Neural cell (in vitro differentiated cells): ENCODE measurements at regions not wholly inside any gene's neighbourhood (a gene's known extent, or its start where the extent isn't known, plus 50 kb on each side); places are given as distances from the start of the nearest gene placed in this dataset.

Experiments used
- H2AFZ ChIP-seq: fragments of 200-600, 300-800 bp; sonication (generic), shearing (Covaris generic); 2 replicates; pipeline ENCODE4 v1.6.0; 2014; ENCODE audit warnings: low read depth, mild to moderate bottlenecking, antibody characterized with exemption, low read length, moderate library complexity
- H3F3A ChIP-seq: fragments of 200-600 bp; shearing (Covaris generic); 2 replicates; pipeline ENCODE4 v1.6.1; 2016; ENCODE audit warnings: mild to moderate bottlenecking, moderate library complexity, mixed read lengths, antibody characterized with exemption, low read length; ENCODE audit not compliant: insufficient read depth, poor library complexity, severe bottlenecking
- H3K27ac ChIP-seq: fragments of 200-600, 300-800 bp; sonication (generic), shearing (Covaris generic); 2 replicates; pipeline ENCODE4 v1.5.1; 2014; ENCODE audit warnings: mild to moderate bottlenecking, low read length, moderate library complexity
- H3K27me3 ChIP-seq: fragments of 300-800, 200-600 bp; sonication (generic), shearing (Covaris generic); 2 replicates; pipeline ENCODE4 v1.6.0; 2014; ENCODE audit warnings: mild to moderate bottlenecking, low read depth, low read length, moderate library complexity; ENCODE audit not compliant: insufficient read depth
- H3K36me3 ChIP-seq: fragments of 300-800, 200-600 bp; sonication (generic), shearing (Covaris generic); 2 replicates; pipeline ENCODE4 v1.5.1; 2014; ENCODE audit warnings: mild to moderate bottlenecking, antibody characterized with exemption, low read length, moderate library complexity; ENCODE audit not compliant: insufficient read depth
- H3K4me2 ChIP-seq: fragments of 300-800, 200-600 bp; sonication (generic), shearing (Covaris generic); 2 replicates; pipeline ENCODE4 v1.6.0; 2014; ENCODE audit warnings: mild to moderate bottlenecking, low read length
- H3K4me3 ChIP-seq: fragments of 300-800, 200-600 bp; sonication (generic), shearing (Covaris generic); 2 replicates; pipeline ENCODE4 v1.5.1; 2014; ENCODE audit warnings: mild to moderate bottlenecking, low read length, moderate library complexity
- H3K79me2 ChIP-seq: fragments of 200-600 bp; shearing (Covaris generic); replicated peaks from 2 replicates; pipeline ENCODE4 v1.6.0; 2014; ENCODE audit warnings: mild to moderate bottlenecking, low read length, moderate library complexity; ENCODE audit not compliant: insufficient read depth
- H3K9ac ChIP-seq: fragments of 300-800, 200-600 bp; sonication (generic), shearing (Covaris generic); 2 replicates; pipeline ENCODE4 v1.6.1; 2016; ENCODE audit warnings: mild to moderate bottlenecking, low read length, mixed read lengths
- H3K9me2 ChIP-seq: fragments of 200-600 bp; shearing (Covaris generic); 2 replicates; pipeline ENCODE4 v1.6.1; 2016; ENCODE audit warnings: mild to moderate bottlenecking, low read length, mixed read lengths; ENCODE audit not compliant: insufficient read depth
- H3K9me3 ChIP-seq: fragments of 200-600, 300-800 bp; sonication (generic), shearing (Covaris generic); 2 replicates; pipeline ENCODE4 v1.6.1; 2016; ENCODE audit warnings: mild to moderate bottlenecking, mixed run types, low read length, moderate library complexity, mixed read lengths
- H4K20me1 ChIP-seq: fragments of 200-600 bp; shearing (Covaris generic); 2 replicates; pipeline ENCODE4 v1.6.1; 2016; ENCODE audit warnings: mild to moderate bottlenecking, mixed run types; ENCODE audit not compliant: insufficient read depth
- CTCF ChIP-seq: fragments of 450-650 bp; IDR thresholded peaks from 2 replicates; pipeline ENCODE4 v1.5.1; 2014; ENCODE audit warnings: antibody characterized with exemption, mild to moderate bottlenecking, moderate library complexity; ENCODE audit not compliant: poor library complexity, severe bottlenecking
- EP300 ChIP-seq: fragments of 450-650 bp; conservative IDR thresholded peaks from 2 replicates; pipeline ENCODE4 v1.6.1; 2014; ENCODE audit warnings: antibody characterized with exemption, mild to moderate bottlenecking, moderate library complexity; ENCODE audit not compliant: poor library complexity, severe bottlenecking
- EZH2 ChIP-seq: fragments of 200-600, 300-800 bp; shearing (Covaris generic), sonication (generic); IDR thresholded peaks from 2 replicates; pipeline ENCODE4 v1.6.1; 2014; ENCODE audit warnings: antibody characterized with exemption, low read length, borderline replicate concordance, mild to moderate bottlenecking; ENCODE audit not compliant: insufficient read depth, poor library complexity, severe bottlenecking
- MXI1 ChIP-seq: fragments of 450-650 bp; conservative IDR thresholded peaks from 2 replicates; pipeline ENCODE4 v1.6.1; 2014; ENCODE audit warnings: antibody characterized with exemption, mild to moderate bottlenecking; ENCODE audit not compliant: poor library complexity, severe bottlenecking
- POLR2AphosphoS5 ChIP-seq: IDR thresholded peaks from 2 replicates; pipeline ENCODE4 v1.6.1; 2012
- RAD21 ChIP-seq: fragments of 450-650 bp; conservative IDR thresholded peaks from 2 replicates; pipeline ENCODE4 v1.6.1; 2014; ENCODE audit warnings: antibody characterized with exemption, mild to moderate bottlenecking, moderate library complexity
- REST ChIP-seq: IDR thresholded peaks from 2 replicates; pipeline ENCODE4 v1.6.1; 2012; ENCODE audit warnings: borderline replicate concordance
- SMC3 ChIP-seq: fragments of 450-650 bp; conservative IDR thresholded peaks from 2 replicates; pipeline ENCODE4 v1.6.1; 2014; ENCODE audit warnings: antibody characterized with exemption, mild to moderate bottlenecking, moderate library complexity; ENCODE audit not compliant: poor library complexity
- TAF1 ChIP-seq: IDR thresholded peaks from 2 replicates; pipeline ENCODE4 v1.6.1; 2012; ENCODE audit warnings: low read depth

- Histone ChIP-seq H4K20me1 (no peaks in the 10 kb centered on the region), H3K27ac (no peak overlapping the region), H3K9me2 (no peaks in the 10 kb centered on the region), H3K79me2 (no peaks in the 10 kb centered on the region), H3K9me3 (no peaks in the 10 kb centered on the region), H3F3A (no peaks in the 10 kb centered on the region), H3K9ac (no peak overlapping the region), H3K4me2 (no peak overlapping the region), H3K4me3 (no peak overlapping the region), H2AFZ (no peak overlapping the region), H3K36me3 (no peaks in the 10 kb centered on the region), H3K27me3 (no peaks in the 10 kb centered on the region)
- TF ChIP-seq RAD21 (no peak), POLR2AphosphoS5 (no peak), EP300 (no peak), REST (no peak), TAF1 (no peak), CTCF (no peak), SMC3 (no peak), EZH2 (no peak), MXI1 (no peak)
Observed at GRCh38 chrX:122389005-122389404, 795.1 kb upstream of the GRIA3 start.

- Histone ChIP-seq H4K20me1 (no peaks in the 10 kb centered on the region), H3K4me2 (no peak overlapping the region), H3K4me3 (no peak overlapping the region), H3K9ac (no peak overlapping the region), H3K9me3 (no peaks in the 10 kb centered on the region), H2AFZ (no peak overlapping the region), H3F3A (no peaks in the 10 kb centered on the region), H3K36me3 (no peaks in the 10 kb centered on the region), H3K27ac (no peak overlapping the region), H3K27me3 (no peaks in the 10 kb centered on the region), H3K79me2 (no peaks in the 10 kb centered on the region), H3K9me2 (no peaks in the 10 kb centered on the region)
- TF ChIP-seq TAF1 (no peak), RAD21 (no peak), EP300 (no peak), SMC3 (no peak), REST (no peak), MXI1 (no peak), EZH2 (no peak)
Observed at GRCh38 chrX:122418758-122419157, 765.3 kb upstream of the GRIA3 start.
